Neural cell (in vitro differentiated cells): ENCODE measurements at regions not wholly inside any gene's neighbourhood (a gene's known extent, or its start where the extent isn't known, plus 50 kb on each side); places are given as distances from the start of the nearest gene placed in this dataset.

Source experiments
- H2AFZ ChIP-seq: fragments of 200-600, 300-800 bp; sonication (generic), shearing (Covaris generic); 2 replicates; pipeline ENCODE4 v1.6.0; 2014; ENCODE audit warnings: low read depth, mild to moderate bottlenecking, antibody characterized with exemption, low read length, moderate library complexity
- H3F3A ChIP-seq: fragments of 200-600 bp; shearing (Covaris generic); 2 replicates; pipeline ENCODE4 v1.6.1; 2016; ENCODE audit warnings: mild to moderate bottlenecking, moderate library complexity, mixed read lengths, antibody characterized with exemption, low read length; ENCODE audit not compliant: insufficient read depth, poor library complexity, severe bottlenecking
- H3K27ac ChIP-seq: fragments of 200-600, 300-800 bp; sonication (generic), shearing (Covaris generic); 2 replicates; pipeline ENCODE4 v1.5.1; 2014; ENCODE audit warnings: mild to moderate bottlenecking, low read length, moderate library complexity
- H3K27me3 ChIP-seq: fragments of 300-800, 200-600 bp; sonication (generic), shearing (Covaris generic); 2 replicates; pipeline ENCODE4 v1.6.0; 2014; ENCODE audit warnings: mild to moderate bottlenecking, low read depth, low read length, moderate library complexity; ENCODE audit not compliant: insufficient read depth
- H3K36me3 ChIP-seq: fragments of 300-800, 200-600 bp; sonication (generic), shearing (Covaris generic); 2 replicates; pipeline ENCODE4 v1.5.1; 2014; ENCODE audit warnings: mild to moderate bottlenecking, antibody characterized with exemption, low read length, moderate library complexity; ENCODE audit not compliant: insufficient read depth
- H3K4me2 ChIP-seq: fragments of 300-800, 200-600 bp; sonication (generic), shearing (Covaris generic); 2 replicates; pipeline ENCODE4 v1.6.0; 2014; ENCODE audit warnings: mild to moderate bottlenecking, low read length
- H3K4me3 ChIP-seq: fragments of 300-800, 200-600 bp; sonication (generic), shearing (Covaris generic); 2 replicates; pipeline ENCODE4 v1.5.1; 2014; ENCODE audit warnings: mild to moderate bottlenecking, low read length, moderate library complexity
- H3K79me2 ChIP-seq: fragments of 200-600 bp; shearing (Covaris generic); replicated peaks from 2 replicates; pipeline ENCODE4 v1.6.0; 2014; ENCODE audit warnings: mild to moderate bottlenecking, low read length, moderate library complexity; ENCODE audit not compliant: insufficient read depth
- H3K9ac ChIP-seq: fragments of 300-800, 200-600 bp; sonication (generic), shearing (Covaris generic); 2 replicates; pipeline ENCODE4 v1.6.1; 2016; ENCODE audit warnings: mild to moderate bottlenecking, low read length, mixed read lengths
- H3K9me2 ChIP-seq: fragments of 200-600 bp; shearing (Covaris generic); 2 replicates; pipeline ENCODE4 v1.6.1; 2016; ENCODE audit warnings: mild to moderate bottlenecking, low read length, mixed read lengths; ENCODE audit not compliant: insufficient read depth
- H3K9me3 ChIP-seq: fragments of 200-600, 300-800 bp; sonication (generic), shearing (Covaris generic); 2 replicates; pipeline ENCODE4 v1.6.1; 2016; ENCODE audit warnings: mild to moderate bottlenecking, mixed run types, low read length, moderate library complexity, mixed read lengths
- H4K20me1 ChIP-seq: fragments of 200-600 bp; shearing (Covaris generic); 2 replicates; pipeline ENCODE4 v1.6.1; 2016; ENCODE audit warnings: mild to moderate bottlenecking, mixed run types; ENCODE audit not compliant: insufficient read depth
- CTCF ChIP-seq: fragments of 450-650 bp; IDR thresholded peaks from 2 replicates; pipeline ENCODE4 v1.5.1; 2014; ENCODE audit warnings: antibody characterized with exemption, mild to moderate bottlenecking, moderate library complexity; ENCODE audit not compliant: poor library complexity, severe bottlenecking
- EP300 ChIP-seq: fragments of 450-650 bp; conservative IDR thresholded peaks from 2 replicates; pipeline ENCODE4 v1.6.1; 2014; ENCODE audit warnings: antibody characterized with exemption, mild to moderate bottlenecking, moderate library complexity; ENCODE audit not compliant: poor library complexity, severe bottlenecking
- EZH2 ChIP-seq: fragments of 200-600, 300-800 bp; shearing (Covaris generic), sonication (generic); IDR thresholded peaks from 2 replicates; pipeline ENCODE4 v1.6.1; 2014; ENCODE audit warnings: antibody characterized with exemption, low read length, borderline replicate concordance, mild to moderate bottlenecking; ENCODE audit not compliant: insufficient read depth, poor library complexity, severe bottlenecking
- MXI1 ChIP-seq: fragments of 450-650 bp; conservative IDR thresholded peaks from 2 replicates; pipeline ENCODE4 v1.6.1; 2014; ENCODE audit warnings: antibody characterized with exemption, mild to moderate bottlenecking; ENCODE audit not compliant: poor library complexity, severe bottlenecking
- POLR2AphosphoS5 ChIP-seq: IDR thresholded peaks from 2 replicates; pipeline ENCODE4 v1.6.1; 2012
- RAD21 ChIP-seq: fragments of 450-650 bp; conservative IDR thresholded peaks from 2 replicates; pipeline ENCODE4 v1.6.1; 2014; ENCODE audit warnings: antibody characterized with exemption, mild to moderate bottlenecking, moderate library complexity
- REST ChIP-seq: IDR thresholded peaks from 2 replicates; pipeline ENCODE4 v1.6.1; 2012; ENCODE audit warnings: borderline replicate concordance
- SMC3 ChIP-seq: fragments of 450-650 bp; conservative IDR thresholded peaks from 2 replicates; pipeline ENCODE4 v1.6.1; 2014; ENCODE audit warnings: antibody characterized with exemption, mild to moderate bottlenecking, moderate library complexity; ENCODE audit not compliant: poor library complexity
- TAF1 ChIP-seq: IDR thresholded peaks from 2 replicates; pipeline ENCODE4 v1.6.1; 2012; ENCODE audit warnings: low read depth

GRCh38 chr5:145110181-145110580, 725.0 kb downstream of the PRELID2 start:
- no peaks in the 10 kb centered on the region for H3K79me2 ChIP-seq
- no peak overlapping the region for H3K9ac ChIP-seq
- no peaks in the 10 kb centered on the region for H3K36me3 ChIP-seq
- no peaks in the 10 kb centered on the region for H3K27me3 ChIP-seq
- H2AFZ ChIP-seq: no peak overlapping the region
- no peaks in the 10 kb centered on the region for H3F3A ChIP-seq
- H3K27ac ChIP-seq: no peak overlapping the region
- H3K4me2 ChIP-seq: no peak overlapping the region
- no peak overlapping the region for H3K4me3 ChIP-seq
- TF ChIP-seq SMC3 (no peak), MXI1 (no peak), TAF1 (no peak), RAD21 (no peak), REST (no peak), POLR2AphosphoS5 (no peak), EZH2 (no peak), CTCF (no peak), EP300 (no peak)
- no peaks in the 10 kb centered on the region for H4K20me1 ChIP-seq
- no peaks in the 10 kb centered on the region for H3K9me3 ChIP-seq
- no peaks in the 10 kb centered on the region for H3K9me2 ChIP-seq

GRCh38 chr5:145105384-145105783, 729.8 kb downstream of the PRELID2 start:
- Histone ChIP-seq H3K9me2 (no peaks in the 10 kb centered on the region), H4K20me1 (no peaks in the 10 kb centered on the region), H3K9ac (no peak overlapping the region), H3K27ac (no peak overlapping the region), H3K79me2 (no peaks in the 10 kb centered on the region), H3K9me3 (no peaks in the 10 kb centered on the region), H3K4me3 (no peak overlapping the region), H3K4me2 (no peak overlapping the region), H3K27me3 (no peaks in the 10 kb centered on the region), H3K36me3 (no peaks in the 10 kb centered on the region), H2AFZ (no peak overlapping the region), H3F3A (no peaks in the 10 kb centered on the region)
- TF ChIP-seq REST (no peak), EP300 (no peak), EZH2 (no peak), POLR2AphosphoS5 (no peak), TAF1 (no peak), CTCF (no peak), SMC3 (no peak), MXI1 (no peak), RAD21 (no peak)
